Common myeloid progenitor, CD34-positive (primary cell): ENCODE measurements at regions not wholly inside any gene's neighbourhood (a gene's known extent, or its start where the extent isn't known, plus 50 kb on each side); places are given as distances from the start of the nearest gene placed in this dataset.

Source experiments
- CTCF ChIA-PET: fragments of 350-600 bp; sonication (Branson Sonifier 250); formaldehyde crosslinking; loops from one replicate; lab custom pipeline; 2021; ENCODE audit warnings: antibody characterized with exemption; lab: Charles Lee
- POLR2A ChIA-PET: fragments of 350-600 bp; sonication (Branson Sonifier 250); formaldehyde crosslinking; loops from one replicate; lab custom pipeline; 2021; ENCODE audit warnings: antibody characterized with exemption; lab: Charles Lee
- DNase-seq, 3 donors: peaks; one replicate each; pipeline versions ENCODE4 v3.0.0 to v3.0.0-alpha.2; 2013
- H3K27ac ChIP-seq, 2 experiments: 1 replicate in 1 of 2; 2 replicates in 1 of 2; pipeline ENCODE4 v1.7.0; 2013; ENCODE audit warnings: inconsistent platforms in 2 of 2, low read length in 2 of 2, mild to moderate bottlenecking in 2 of 2, low read depth in 1 of 2, moderate library complexity in 1 of 2; ENCODE audit not compliant: severe bottlenecking in 2 of 2, insufficient read depth in 1 of 2, poor library complexity in 1 of 2
- H3K27me3 ChIP-seq, 5 experiments: replicated peaks in 2 of 5; 1 replicate in 3 of 5; 2 replicates in 2 of 5; pipeline versions ENCODE4 v1.6.1 to v1.7.0; 2013; ENCODE audit warnings: low read length in 4 of 5, mild to moderate bottlenecking in 2 of 5, moderate library complexity in 2 of 5, inconsistent platforms in 1 of 5; ENCODE audit not compliant: insufficient read depth in 5 of 5, control insufficient read depth in 4 of 5
- H3K36me3 ChIP-seq, 4 experiments: 1 replicate in 2 of 4; 2 replicates in 2 of 4; pipeline versions ENCODE4 v1.6.1 to v1.7.0; 2013; ENCODE audit warnings: low read length in 3 of 4, control low read depth in 1 of 4, mild to moderate bottlenecking in 1 of 4; ENCODE audit not compliant: control insufficient read depth in 4 of 4, insufficient read depth in 4 of 4
- H3K4me1 ChIP-seq, 4 experiments: 1 replicate in 3 of 4; 2 replicates in 1 of 4; pipeline versions ENCODE4 v1.6.1 to v1.7.1; 2013; ENCODE audit warnings: low read length in 3 of 4, mild to moderate bottlenecking in 3 of 4, control low read depth in 1 of 4, inconsistent platforms in 1 of 4, moderate library complexity in 1 of 4; ENCODE audit not compliant: control insufficient read depth in 4 of 4, insufficient read depth in 4 of 4; ENCODE audit errors: control extremely low read depth in 1 of 4
- H3K4me3 ChIP-seq, 7 experiments: 1 replicate in 4 of 7; 2 replicates in 3 of 7; pipeline versions ENCODE4 v1.5.1 to v1.7.0; 2013; ENCODE audit warnings: mild to moderate bottlenecking in 7 of 7, low read length in 6 of 7, moderate library complexity in 6 of 7, inconsistent platforms in 2 of 7, low read depth in 2 of 7, control low read depth in 1 of 7; ENCODE audit not compliant: insufficient read depth in 4 of 7, control insufficient read depth in 1 of 7; ENCODE audit errors: extremely low read depth in 1 of 7
- H3K9me3 ChIP-seq, 5 experiments: 1 replicate in 4 of 5; 2 replicates in 1 of 5; pipeline versions ENCODE4 v1.6.1 to v1.7.1; 2013; ENCODE audit warnings: low read length in 4 of 5, mild to moderate bottlenecking in 2 of 5, inconsistent platforms in 1 of 5, low read depth in 1 of 5, moderate library complexity in 1 of 5; ENCODE audit not compliant: control insufficient read depth in 4 of 5, insufficient read depth in 2 of 5; ENCODE audit errors: control extremely low read depth in 1 of 5
- WGBS: methylation state at CpG from one replicate; pipeline ENCODE4 v1.1.5; 2013; ENCODE audit not compliant: insufficient coverage; 5-methylcytosine and 5-hydroxymethylcytosine counted together

DNA sequence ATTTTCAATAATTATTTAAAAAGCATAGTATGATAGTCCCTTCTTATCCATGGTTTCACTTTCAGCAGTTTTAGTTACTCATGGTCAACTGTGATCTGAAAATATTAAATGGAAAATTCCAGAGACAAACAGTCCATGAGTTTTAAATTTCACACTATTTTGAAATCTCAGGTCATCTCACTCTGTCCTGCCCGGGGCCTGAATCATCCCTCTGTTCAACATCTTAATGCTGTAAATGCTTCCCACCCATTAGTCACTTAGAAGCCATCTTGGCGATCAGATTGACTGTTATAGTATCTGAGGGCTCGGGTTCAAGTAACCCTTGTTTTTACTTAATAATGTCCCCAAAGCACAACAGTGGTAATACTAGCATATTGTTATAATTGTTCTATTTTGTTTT, 1509.3 kb downstream of the FAM181B start:
- H3K9me3 ChIP-seq: peaks cover 0 to 3% (median 0%) of the 10 kb centered on the region in 5 experiments
- no peaks in the 10 kb centered on the region for H3K36me3 ChIP-seq
- H3K4me3 ChIP-seq: no peak overlapping the region
- WGBS: 100% methylated on average over 1 of the region's 3 CpGs
- H3K27me3 ChIP-seq: no peaks in the 10 kb centered on the region
- ChIA-PET CTCF (no interaction called here), POLR2A (no interaction called here)
- DNase-seq: no peak
- no peaks in the 10 kb centered on the region for H3K4me1 ChIP-seq
- no peak overlapping the region for H3K27ac ChIP-seq

DNA sequence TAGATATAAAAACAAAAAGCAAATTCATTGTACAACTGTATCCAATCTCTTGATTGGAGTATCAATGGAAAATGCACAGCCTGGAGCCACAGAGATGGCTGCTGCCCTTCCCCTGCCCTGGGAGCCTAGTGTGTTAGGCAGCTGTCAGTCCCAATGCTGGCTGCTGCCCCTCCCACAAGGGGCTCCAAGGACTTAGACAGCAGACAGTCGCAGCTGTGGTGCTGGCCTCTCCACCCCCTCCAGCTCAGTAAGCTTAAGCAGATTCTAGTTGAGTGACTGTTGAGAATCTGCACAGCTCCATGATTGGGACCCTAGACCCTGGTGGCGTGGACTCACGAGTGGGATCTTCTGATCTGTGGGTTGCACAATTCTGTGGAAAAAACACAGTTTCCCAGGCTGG, 1511.2 kb downstream of the FAM181B start:
- CTCF ChIA-PET: no interaction called here
- no peak for DNase-seq
- Histone ChIP-seq H3K27me3 (no peaks in the 10 kb centered on the region), H3K4me1 (no peaks in the 10 kb centered on the region), H3K9me3 (peaks cover 0 to 1% (median 0%) of the 10 kb centered on the region in 5 experiments), H3K36me3 (no peaks in the 10 kb centered on the region), H3K27ac (no peak overlapping the region), H3K4me3 (no peak overlapping the region)
- POLR2A ChIA-PET: no interaction called here
- WGBS: 96% methylated on average over 3 of the region's 3 CpGs

DNA sequence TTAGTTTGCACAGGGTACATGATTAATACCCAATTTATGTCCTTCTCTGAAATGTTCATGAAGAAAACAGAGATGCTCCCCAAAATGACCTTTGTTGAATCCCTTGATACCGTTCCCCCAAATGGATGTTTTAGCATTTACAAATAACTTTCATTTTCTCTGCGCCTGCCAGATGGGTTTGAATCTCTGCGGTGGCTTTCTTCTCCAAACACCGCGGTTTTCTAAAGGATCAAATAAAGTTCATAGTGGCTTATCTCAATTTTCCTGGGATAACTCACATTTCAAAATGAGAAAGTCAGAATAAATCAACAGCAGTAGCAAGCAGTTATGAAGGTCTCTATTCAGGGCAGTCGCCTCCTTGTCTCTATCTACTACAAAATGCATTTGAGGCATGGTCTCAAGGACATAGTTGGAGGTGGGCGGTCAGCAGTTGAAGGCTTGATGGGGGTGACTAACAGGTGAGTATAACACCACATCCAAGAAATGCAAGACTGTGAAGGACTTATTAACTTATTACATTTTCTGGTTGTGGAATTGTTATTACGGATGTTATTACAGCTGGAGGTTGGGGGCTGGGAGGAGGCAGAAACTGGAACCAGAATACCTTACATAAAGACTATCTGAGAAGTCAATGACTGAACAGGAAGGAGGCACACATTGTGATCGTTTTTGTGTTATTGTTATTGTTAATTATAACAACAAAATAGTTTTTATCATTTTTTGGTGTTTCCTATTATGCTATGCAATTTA, 1513.3 kb downstream of the FAM181B start:
- no peaks in the 10 kb centered on the region for H3K36me3 ChIP-seq
- WGBS: 94% methylated on average over 6 of the region's 9 CpGs
- no peak for DNase-seq
- CTCF ChIA-PET: no interaction called here
- POLR2A ChIA-PET: no interaction called here
- no peak overlapping the region for H3K27ac ChIP-seq
- no peaks in the 10 kb centered on the region for H3K4me1 ChIP-seq
- no peaks in the 10 kb centered on the region for H3K27me3 ChIP-seq
- H3K9me3 ChIP-seq: no peaks in the 10 kb centered on the region
- no peak overlapping the region for H3K4me3 ChIP-seq

DNA sequence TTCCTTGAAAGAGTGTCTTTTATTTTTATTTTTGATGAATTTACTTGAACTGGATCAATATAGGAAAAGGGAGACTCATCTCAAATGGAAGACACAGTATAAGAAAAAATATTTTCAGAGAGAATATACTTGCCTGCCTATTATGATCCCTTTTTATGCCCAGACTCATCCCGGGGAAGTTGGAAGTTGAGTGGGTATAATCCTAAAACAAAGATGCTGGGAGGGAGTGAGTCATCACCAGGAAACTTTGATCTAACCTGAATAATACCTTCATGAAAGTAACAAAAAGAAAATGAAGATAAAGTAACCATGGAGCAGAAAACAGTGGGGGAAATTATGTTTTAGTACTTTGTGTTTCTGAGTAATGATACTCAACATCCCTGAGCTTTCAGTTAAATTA, 1514.0 kb downstream of the FAM181B start:
- no peaks in the 10 kb centered on the region for H3K27me3 ChIP-seq
- H3K4me1 ChIP-seq: no peaks in the 10 kb centered on the region
- POLR2A ChIA-PET: no interaction called here
- no peak overlapping the region for H3K4me3 ChIP-seq
- no CpG with 5 or more reads among the region's 1 CpG for WGBS
- H3K36me3 ChIP-seq: no peaks in the 10 kb centered on the region
- H3K9me3 ChIP-seq: no peaks in the 10 kb centered on the region
- H3K27ac ChIP-seq: no peak overlapping the region
- no peak for DNase-seq
- CTCF ChIA-PET: no interaction called here

DNA sequence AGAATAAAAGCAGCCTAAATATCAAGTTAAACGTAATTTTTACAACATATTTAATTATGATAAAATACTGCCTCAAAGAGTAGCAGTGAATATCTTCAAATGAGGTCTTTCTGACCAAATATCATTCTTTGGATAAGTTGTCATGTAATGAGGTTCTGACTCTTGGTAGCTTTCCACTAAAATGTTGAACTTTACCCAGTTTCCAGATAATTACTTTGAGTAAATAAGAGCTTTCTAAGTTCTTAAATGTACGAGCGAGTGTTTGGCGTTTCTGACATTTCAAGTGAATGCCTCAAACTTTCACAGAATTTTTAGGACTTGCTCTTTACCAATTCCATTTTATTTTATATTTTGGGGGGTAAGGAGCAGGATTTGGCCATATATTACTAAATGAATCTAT, 1515.2 kb downstream of the FAM181B start:
- Histone ChIP-seq H3K36me3 (no peaks in the 10 kb centered on the region), H3K27me3 (no peaks in the 10 kb centered on the region), H3K4me1 (no peaks in the 10 kb centered on the region), H3K9me3 (no peaks in the 10 kb centered on the region), H3K27ac (no peak overlapping the region), H3K4me3 (no peak overlapping the region)
- CTCF ChIA-PET: no interaction called here
- POLR2A ChIA-PET: no interaction called here
- DNase-seq: no peak
- no CpG with 5 or more reads among the region's 4 CpGs for WGBS

DNA sequence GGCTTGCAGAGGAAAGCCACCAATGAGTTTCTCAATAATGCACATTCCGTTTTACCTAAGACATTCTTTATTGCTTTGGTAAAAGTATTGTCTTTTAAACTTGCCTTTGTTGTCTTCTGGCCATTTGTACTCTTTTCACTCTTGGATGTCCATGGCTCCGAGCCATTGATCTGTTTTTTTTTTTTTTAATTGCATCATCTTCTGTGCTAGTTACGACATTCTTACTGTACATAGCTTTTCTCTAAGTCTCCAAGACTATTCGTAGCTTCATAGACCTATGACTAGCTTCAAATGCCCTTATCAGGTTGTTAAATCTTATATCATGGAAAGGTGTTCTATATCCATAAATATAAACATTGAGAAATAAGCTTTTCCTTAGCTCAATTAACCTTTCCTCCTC, 1522.6 kb downstream of the FAM181B start:
- H3K36me3 ChIP-seq: no peaks in the 10 kb centered on the region
- no peaks in the 10 kb centered on the region for H3K4me1 ChIP-seq
- no peak overlapping the region for H3K4me3 ChIP-seq
- whole genome bisulfite sequencing: 88% methylated on average over 1 of the region's 4 CpGs
- CTCF ChIA-PET: no interaction called here
- POLR2A ChIA-PET: no interaction called here
- H3K27me3 ChIP-seq: no peaks in the 10 kb centered on the region
- H3K9me3 ChIP-seq: no peaks in the 10 kb centered on the region
- H3K27ac ChIP-seq: no peak overlapping the region
- no peak for DNase-seq

DNA sequence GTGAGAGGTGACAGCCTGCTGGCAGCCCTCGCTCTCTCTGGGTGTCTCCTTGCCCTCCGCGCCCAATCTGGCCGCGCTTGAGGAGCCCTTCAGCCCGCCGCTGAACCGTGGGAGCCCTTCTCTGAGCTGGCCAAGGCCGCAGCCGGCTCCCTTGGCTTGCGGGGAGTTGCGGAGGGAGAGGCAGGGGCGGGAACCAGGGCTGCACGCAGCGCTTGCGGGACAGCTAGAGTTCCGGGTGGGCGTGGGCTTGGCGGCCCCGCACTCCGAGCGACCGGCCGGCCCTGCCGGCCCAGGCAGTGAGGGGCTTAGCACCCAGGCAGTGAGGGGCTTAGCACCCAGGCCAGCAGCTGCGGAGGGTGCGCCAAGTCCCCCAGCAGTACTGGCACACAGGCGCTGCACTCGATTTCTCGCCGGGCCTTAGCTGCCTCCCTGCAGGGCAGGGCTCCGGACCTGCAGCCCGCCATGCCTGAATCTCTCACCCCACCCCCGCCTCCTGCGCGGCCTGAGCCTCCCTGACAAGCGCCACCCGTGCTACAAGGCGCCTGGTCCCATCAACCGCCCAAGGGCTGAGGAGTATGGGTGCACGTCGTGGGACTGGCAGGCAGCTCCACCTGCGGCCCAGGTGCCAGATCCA, 1526.1 kb downstream of the FAM181B start:
- ChIA-PET CTCF (no interaction called here), POLR2A (no interaction called here)
- H3K36me3 ChIP-seq: no peaks in the 10 kb centered on the region
- H3K4me1 ChIP-seq: no peaks in the 10 kb centered on the region
- no peak overlapping the region for H3K4me3 ChIP-seq
- H3K27ac ChIP-seq: no peak overlapping the region
- H3K27me3 ChIP-seq: no peaks in the 10 kb centered on the region
- no peaks in the 10 kb centered on the region for H3K9me3 ChIP-seq
- WGBS: 96% methylated on average over 36 of the region's 43 CpGs
- no peak for DNase-seq
